Ovary (tissue), 3 donors: ENCODE measurements at regions not wholly inside any gene's neighbourhood (a gene's known extent, or its start where the extent isn't known, plus 50 kb on each side); places are given as distances from the start of the nearest gene placed in this dataset.

Source experiments
- EP300 ChIP-seq: sonication (generic); formaldehyde crosslinking; IDR thresholded peaks from one replicate; pipeline ENCODE4 v1.6.1; 2017; ENCODE audit warnings: antibody characterized with exemption
- POLR2A ChIP-seq: fragments of 450-650 bp; IDR thresholded peaks from one replicate; pipeline ENCODE4 v1.6.1; 2017; ENCODE audit warnings: antibody characterized with exemption, mild to moderate bottlenecking, moderate library complexity
- TF ChIP-seq, protein P1 (sequence below), 3 donors: fragments of 450-650 bp in 2 of 3; fragments of 200-600 bp in 1 of 3; IDR thresholded peaks; one replicate each; pipeline versions ENCODE4 v1.5.1 to v1.8.0; 2016 to 2022; ENCODE audit warnings: antibody characterized with exemption in 3 of 3, mild to moderate bottlenecking in 1 of 3
- donor health status: DM: no; HTN: no; CAD: no.

DNA sequence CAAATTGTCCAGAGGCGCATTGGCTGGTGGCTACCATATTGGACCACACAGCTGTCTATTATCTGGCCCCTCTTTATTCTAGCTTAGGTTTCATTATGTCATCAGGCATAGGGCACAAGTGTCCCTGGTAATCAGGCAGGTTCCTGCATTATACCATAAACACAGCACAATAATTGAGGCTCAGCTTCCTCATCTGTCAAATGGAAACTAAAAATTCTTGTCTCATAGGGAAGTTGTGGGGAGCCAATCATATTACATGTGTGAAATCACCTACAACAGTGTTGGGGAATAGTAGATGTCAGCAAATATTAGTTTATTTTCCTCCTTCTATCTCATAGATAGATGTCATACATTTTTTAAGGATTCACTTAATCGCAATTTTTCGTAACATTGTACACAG is 231.0 kb upstream of the SORL1-AS1 start:
- TF ChIP-seq, protein P1, sequence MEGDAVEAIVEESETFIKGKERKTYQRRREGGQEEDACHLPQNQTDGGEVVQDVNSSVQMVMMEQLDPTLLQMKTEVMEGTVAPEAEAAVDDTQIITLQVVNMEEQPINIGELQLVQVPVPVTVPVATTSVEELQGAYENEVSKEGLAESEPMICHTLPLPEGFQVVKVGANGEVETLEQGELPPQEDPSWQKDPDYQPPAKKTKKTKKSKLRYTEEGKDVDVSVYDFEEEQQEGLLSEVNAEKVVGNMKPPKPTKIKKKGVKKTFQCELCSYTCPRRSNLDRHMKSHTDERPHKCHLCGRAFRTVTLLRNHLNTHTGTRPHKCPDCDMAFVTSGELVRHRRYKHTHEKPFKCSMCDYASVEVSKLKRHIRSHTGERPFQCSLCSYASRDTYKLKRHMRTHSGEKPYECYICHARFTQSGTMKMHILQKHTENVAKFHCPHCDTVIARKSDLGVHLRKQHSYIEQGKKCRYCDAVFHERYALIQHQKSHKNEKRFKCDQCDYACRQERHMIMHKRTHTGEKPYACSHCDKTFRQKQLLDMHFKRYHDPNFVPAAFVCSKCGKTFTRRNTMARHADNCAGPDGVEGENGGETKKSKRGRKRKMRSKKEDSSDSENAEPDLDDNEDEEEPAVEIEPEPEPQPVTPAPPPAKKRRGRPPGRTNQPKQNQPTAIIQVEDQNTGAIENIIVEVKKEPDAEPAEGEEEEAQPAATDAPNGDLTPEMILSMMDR (IDR thresholded peaks at IDR 0.05), result no peak
- TF ChIP-seq POLR2A, result no peak
- TF ChIP-seq EP300, result no peak
